IPS DF 19.7 (cell line): ENCODE measurements at regions not wholly inside any gene's neighbourhood (a gene's known extent, or its start where the extent isn't known, plus 50 kb on each side); places are given as distances from the start of the nearest gene placed in this dataset.
"Not testable (repeated sequence)": the region's sequence is repeated elsewhere in the genome, so short reads cannot be mapped to it uniquely, and the experiment has no call there.

Experiments
- DNase-seq: peaks from one replicate; pipeline ENCODE4 v3.0.0-alpha.2; 2013; ENCODE audit warnings: low read depth, low spot score

GRCh38 chr1:82783044-82783443 is 982.3 kb downstream of the ADGRL2 start:
- no peak for DNase-seq

GRCh38 chr1:82782599-82782998 is 981.9 kb downstream of the ADGRL2 start:
- no peak for DNase-seq

- DNase-seq, result no peak
These were observed 977.9 kb downstream of the ADGRL2 start for GRCh38 chr1:82778612-82779011.

DNA sequence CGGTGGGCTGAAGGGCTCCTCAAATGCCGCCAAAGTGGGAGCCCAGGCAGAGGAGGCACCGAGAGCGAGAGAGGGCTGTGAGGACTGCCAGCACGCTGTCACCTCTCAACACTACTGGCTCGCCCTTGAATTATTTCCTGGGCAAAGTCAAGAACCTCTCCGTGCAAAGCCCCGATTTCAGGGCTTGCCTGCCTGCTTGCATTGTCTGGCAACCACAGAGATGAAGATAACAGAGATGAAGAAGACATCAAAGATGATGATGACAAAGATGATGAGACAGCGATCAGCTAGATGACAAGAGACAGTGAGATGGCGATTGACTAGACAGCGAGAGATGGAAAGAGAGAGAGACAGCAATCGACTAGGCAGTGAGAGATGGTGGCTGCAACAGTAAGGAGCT is 976.5 kb downstream of the ADGRL2 start:
- DNase-seq, result no peak

DNA sequence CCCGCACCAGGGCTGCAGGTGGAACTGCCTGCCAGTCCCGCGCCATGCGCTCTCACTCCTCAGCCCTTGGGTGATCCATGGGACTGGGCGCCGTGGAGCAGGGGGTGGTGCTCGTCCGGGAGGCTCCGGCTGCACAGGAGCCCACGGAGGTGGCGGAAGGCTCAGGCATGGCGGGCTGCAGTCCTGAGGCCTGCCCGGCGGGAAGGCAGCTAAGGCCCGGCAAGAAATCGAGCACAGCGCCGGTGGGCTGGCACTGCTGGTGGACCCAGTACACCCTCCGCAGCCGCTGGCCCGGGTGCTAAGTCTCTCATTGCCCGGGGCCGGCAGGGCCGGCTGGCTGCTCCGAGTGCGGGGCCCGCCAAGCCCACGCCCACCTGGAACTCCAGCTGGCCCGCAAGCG is 976.0 kb downstream of the ADGRL2 start:
- DNase-seq, result not testable (repeated sequence)

DNA sequence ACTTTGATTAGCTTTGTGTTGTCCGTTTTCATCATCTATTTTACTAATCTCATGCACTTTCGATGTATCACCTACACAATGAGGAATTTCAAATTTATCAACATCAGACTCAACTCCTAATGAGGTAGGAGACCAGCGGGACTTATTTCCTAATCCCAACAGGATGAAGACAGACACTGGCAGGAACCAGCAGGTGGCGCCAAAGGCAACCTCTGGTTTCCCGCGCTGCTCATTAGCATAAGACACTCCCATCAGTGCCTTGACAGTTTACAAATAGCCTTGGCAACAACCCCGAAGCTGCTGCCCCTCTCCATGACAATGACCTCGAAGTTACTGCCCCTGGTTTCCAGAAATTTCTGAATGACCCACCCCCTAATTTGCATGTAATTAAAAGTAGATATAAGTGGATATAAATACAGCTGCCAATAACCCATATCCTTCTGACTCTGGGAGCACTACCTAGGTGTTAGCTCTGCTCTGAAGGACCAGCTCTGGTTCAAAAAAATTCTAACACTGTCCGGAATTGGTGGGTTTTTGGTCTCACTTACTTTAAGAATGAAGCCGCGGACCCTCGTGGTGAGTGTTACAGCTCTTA is 974.8 kb downstream of the ADGRL2 start:
- peak; percentile 71 for DNase-seq

GRCh38 chr1:82762829-82763532 is 962.2 kb downstream of the ADGRL2 start:
- no peak for DNase-seq

DNA sequence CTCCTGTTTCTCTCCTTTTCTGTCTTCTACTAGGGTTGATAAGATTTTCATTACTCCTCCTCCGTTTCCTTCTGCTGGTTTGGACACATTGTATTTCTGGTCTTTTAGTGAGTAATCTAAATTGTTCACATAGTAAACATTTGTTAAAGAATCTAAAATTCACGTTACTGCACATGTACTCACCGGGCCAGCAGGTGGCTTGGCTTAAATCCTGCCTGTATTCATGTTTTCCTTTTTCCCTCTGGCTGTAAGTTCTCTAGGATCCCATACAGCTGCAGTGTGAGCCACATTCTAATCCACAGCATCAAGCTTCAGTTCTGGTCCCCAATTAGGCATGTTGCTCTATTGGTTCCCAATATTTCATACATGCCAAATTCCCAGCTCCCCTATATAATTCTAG is 958.3 kb downstream of the ADGRL2 start:
- DNase-seq, result no peak

DNA sequence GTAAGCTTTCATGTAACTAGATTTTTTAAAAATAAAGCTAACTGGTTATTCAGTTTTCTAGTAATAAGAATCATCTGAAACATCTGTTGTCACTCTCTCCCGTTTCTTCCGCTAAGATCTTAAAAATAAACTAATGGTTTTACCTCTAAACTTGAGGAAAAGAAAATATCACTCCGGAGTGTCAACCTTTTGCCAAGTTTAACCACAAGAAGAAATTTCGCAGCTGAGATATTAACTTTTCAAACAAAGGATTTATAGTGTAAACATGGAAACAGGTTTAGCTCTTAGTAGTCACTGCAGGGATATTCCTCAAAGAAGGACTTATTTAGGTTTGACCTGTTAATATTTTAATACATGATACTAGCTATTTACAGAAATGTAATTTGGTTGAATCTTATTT is 954.9 kb downstream of the ADGRL2 start:
- no peak for DNase-seq

DNA sequence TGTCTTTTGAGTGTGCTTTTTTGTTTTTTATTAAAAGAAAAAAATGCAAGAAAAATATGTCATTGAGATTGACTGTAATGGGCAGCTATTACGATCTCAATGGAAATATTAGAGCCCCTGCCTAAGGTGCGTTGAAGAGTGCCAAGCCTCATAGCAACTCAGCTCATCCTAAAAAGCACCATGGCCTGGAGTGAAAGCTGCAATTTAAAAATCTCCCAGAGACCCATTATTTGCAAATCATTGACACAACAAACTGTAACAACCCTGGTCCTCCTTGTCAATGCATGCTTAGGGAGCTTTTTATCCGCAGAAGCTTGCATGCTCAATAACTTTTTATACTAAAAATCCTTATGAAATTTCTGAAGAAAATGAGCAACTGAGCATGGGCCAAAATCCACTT is 954.5 kb downstream of the ADGRL2 start:
- no peak for DNase-seq

GRCh38 chr1:82752046-82752445 is 951.3 kb downstream of the ADGRL2 start:
- no peak for DNase-seq

- DNase-seq, result no peak
These were observed 932.9 kb downstream of the ADGRL2 start for GRCh38 chr1:82733645-82734044.

GRCh38 chr1:82731216-82731615 is 930.5 kb downstream of the ADGRL2 start:
- no peak for DNase-seq

GRCh38 chr1:82728206-82728605 is 927.5 kb downstream of the ADGRL2 start:
- no peak for DNase-seq

DNA sequence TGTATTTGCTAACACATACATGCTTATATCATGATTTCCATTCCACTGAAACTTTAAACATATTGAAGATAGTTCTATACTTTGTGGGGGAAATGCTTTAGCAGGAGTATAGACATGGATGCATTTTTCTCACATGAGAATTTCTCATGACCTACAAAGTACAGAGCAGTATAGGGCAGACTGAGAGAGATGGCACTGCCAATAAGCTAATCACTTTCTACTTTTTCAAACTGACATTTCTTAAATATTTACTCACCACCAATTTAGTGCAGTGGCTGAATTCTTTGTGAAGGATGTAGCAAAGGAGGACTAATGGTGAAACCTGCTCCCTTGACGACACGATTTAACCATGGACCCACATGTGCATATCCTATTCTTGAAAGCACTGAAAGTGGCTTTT is 923.5 kb downstream of the ADGRL2 start:
- no peak for DNase-seq

GRCh38 chr1:82722608-82723007 is 921.9 kb downstream of the ADGRL2 start:
- no peak for DNase-seq

DNA sequence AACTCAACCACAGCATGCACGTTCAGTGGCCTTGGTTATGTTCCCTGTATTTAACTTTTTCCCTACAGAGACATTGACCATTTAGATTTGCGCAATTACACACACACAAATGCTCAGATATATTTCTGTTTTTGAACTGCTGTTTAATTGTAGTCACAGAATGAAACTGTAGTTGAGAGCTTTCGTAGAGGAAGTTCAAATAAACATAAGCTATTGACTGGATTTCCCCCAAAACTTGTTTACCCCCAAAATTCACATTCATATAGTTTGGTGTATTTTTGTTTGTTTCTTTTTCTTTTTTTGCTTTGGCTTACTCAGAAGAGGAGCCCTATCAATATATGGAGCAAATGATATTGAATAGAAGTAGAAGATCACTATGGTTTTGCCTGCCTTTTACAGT is 921.0 kb downstream of the ADGRL2 start:
- DNase-seq, result no peak

GRCh38 chr1:82718719-82719419 is 918.1 kb downstream of the ADGRL2 start:
- no peak for DNase-seq

- no peak for DNase-seq
These were observed 909.4 kb downstream of the ADGRL2 start for GRCh38 chr1:82710091-82710490.

DNA sequence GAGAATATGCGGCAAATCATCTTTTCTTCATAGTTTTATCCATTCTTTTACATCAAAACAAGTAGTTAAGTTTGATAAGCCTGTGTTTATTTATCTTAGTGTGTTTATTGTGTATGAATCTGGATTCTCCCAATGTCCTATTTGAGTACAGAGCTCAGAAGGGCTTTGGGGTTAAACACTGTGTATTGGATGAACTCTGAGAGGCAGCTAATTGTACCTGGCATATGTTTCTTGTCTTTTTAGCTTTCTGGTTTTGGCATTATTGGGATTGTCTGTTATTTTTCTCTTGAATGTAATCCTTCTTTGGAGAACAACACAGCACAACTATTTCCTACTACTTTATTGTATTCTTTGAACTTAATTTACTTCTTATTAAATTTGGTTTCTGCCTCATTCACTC is 906.9 kb downstream of the ADGRL2 start:
- no peak for DNase-seq

- no peak for DNase-seq
These were observed 906.0 kb downstream of the ADGRL2 start for GRCh38 chr1:82706741-82707140.

GRCh38 chr1:82704966-82705365 is 904.2 kb downstream of the ADGRL2 start:
- no peak for DNase-seq

GRCh38 chr1:82704393-82704792 is 903.7 kb downstream of the ADGRL2 start:
- no peak for DNase-seq
